ENCODE measurements at regions not wholly inside any gene's neighbourhood (a gene's known extent, or its start where the extent isn't known, plus 50 kb on each side); places are given as distances from the start of the nearest gene placed in this dataset.

DNA sequence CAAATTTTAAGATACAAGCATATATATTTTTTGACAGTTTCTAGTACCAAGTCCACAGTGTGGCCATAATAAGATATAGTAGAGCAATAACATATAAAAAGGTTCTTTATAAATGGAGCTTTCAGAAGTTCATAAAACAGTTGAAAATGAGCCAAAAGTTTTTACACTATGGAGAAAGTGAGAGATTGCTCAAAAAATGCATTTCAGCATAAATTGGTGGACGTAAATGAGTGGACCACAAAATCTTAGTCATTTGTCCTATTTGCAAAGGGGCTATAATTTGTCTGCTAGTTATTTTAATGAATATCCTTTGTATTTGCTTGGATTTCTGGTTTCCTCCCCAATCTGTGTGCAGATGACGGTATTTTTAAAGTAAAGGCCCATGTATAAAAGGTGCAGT, 159.4 kb upstream of the DAP start:
- TF ChIP-seq, protein P1, sequence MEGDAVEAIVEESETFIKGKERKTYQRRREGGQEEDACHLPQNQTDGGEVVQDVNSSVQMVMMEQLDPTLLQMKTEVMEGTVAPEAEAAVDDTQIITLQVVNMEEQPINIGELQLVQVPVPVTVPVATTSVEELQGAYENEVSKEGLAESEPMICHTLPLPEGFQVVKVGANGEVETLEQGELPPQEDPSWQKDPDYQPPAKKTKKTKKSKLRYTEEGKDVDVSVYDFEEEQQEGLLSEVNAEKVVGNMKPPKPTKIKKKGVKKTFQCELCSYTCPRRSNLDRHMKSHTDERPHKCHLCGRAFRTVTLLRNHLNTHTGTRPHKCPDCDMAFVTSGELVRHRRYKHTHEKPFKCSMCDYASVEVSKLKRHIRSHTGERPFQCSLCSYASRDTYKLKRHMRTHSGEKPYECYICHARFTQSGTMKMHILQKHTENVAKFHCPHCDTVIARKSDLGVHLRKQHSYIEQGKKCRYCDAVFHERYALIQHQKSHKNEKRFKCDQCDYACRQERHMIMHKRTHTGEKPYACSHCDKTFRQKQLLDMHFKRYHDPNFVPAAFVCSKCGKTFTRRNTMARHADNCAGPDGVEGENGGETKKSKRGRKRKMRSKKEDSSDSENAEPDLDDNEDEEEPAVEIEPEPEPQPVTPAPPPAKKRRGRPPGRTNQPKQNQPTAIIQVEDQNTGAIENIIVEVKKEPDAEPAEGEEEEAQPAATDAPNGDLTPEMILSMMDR (conservative IDR thresholded peaks at IDR 0.05; ENCODE audit: low read depth, low read length), result no peak
- no peak for TF ChIP-seq EZH2 (IDR thresholded peaks at IDR 0.05; ENCODE audit: borderline replicate concordance, low read depth, low read length, poor library complexity, severe bottlenecking)
